HFF-Myc (cell line): ENCODE measurements at regions not wholly inside any gene's neighbourhood (a gene's known extent, or its start where the extent isn't known, plus 50 kb on each side); places are given as distances from the start of the nearest gene placed in this dataset.

Source experiments
- DNase-seq: peaks from one replicate; pipeline ENCODE4 v3.0.0-alpha.2; 2011; ENCODE audit warnings: low read depth; ENCODE audit errors: extremely low read depth
- H3K4me3 ChIP-seq: replicated peaks from 2 replicates; pipeline ENCODE4 v1.5.1; 2011; ENCODE audit warnings: low read depth, mild to moderate bottlenecking, control low read depth, low read length
- CTCF ChIP-seq: IDR thresholded peaks from 2 replicates; pipeline ENCODE4 v1.5.1; 2012; ENCODE audit warnings: mild to moderate bottlenecking, low read depth, low read length, control low read depth; ENCODE audit errors: missing control alignments

GRCh38 chr18:42351455-42351854 lies 396.4 kb downstream of the PIK3C3 start:
- H3K4me3 ChIP-seq: no peak overlapping the region
- no peak for DNase-seq
- TF ChIP-seq CTCF: no peak

- TF ChIP-seq CTCF: no peak
- DNase-seq: no peak
- no peak overlapping the region for H3K4me3 ChIP-seq
Observed at GRCh38 chr18:42360716-42361115, 405.7 kb downstream of the PIK3C3 start.

- TF ChIP-seq CTCF: no peak
- DNase-seq: no peak
- H3K4me3 ChIP-seq: no peak overlapping the region
Observed at GRCh38 chr18:42363446-42364441, 408.7 kb downstream of the PIK3C3 start.

- DNase-seq: no peak
- no peak for TF ChIP-seq CTCF
Observed at GRCh38 chr18:42364766-42365165, 409.7 kb downstream of the PIK3C3 start.

GRCh38 chr18:42365591-42365990 lies 410.6 kb downstream of the PIK3C3 start:
- TF ChIP-seq CTCF: no peak
- no peak for DNase-seq

More at GRCh38 chr18:42364766-42365165, 409.7 kb downstream of the PIK3C3 start:
- H3K4me3 ChIP-seq: no peak overlapping the region

GRCh38 chr18:42373584-42373983 lies 418.6 kb downstream of the PIK3C3 start:
- H3K4me3 ChIP-seq: no peak overlapping the region

More at GRCh38 chr18:42365591-42365990, 410.6 kb downstream of the PIK3C3 start:
- H3K4me3 ChIP-seq: no peak overlapping the region

More at GRCh38 chr18:42373584-42373983, 418.6 kb downstream of the PIK3C3 start:
- TF ChIP-seq CTCF: no peak
- no peak for DNase-seq
